HG02588 (cell line): ENCODE measurements at regions not wholly inside any gene's neighbourhood (a gene's known extent, or its start where the extent isn't known, plus 50 kb on each side); places are given as distances from the start of the nearest gene placed in this dataset.

ENCODE experiments used
- ATAC-seq: cut with Tn5 transposase; IDR thresholded peaks from one replicate; pipeline ENCODE4 v1.9.1; 2021; ENCODE audit warnings: mild to moderate bottlenecking, moderate library complexity; ENCODE audit not compliant: unreplicated experiment

DNA sequence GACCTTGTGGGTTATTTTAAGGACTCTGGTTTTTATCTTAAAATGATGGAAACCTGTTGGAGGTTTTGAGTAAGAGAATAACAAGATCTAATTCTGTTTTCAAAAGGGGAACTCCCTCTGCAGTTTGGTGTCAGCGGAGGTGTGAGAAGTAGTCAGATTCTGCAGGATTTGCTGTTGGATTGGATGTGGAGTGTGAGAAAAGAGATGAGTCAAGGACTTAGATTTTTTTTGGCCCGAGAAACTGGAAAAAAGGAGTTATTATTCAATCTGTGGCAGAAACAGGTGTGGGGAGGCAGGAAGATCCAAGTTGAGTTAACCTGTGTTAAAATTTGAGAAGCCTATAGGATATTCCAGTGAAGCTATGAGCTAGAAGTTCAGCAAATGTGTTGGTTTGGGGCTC lies 337.2 kb upstream of the FANCL start:
- no peak for ATAC-seq

GRCh38 chr2:58574873-58575272 lies 333.7 kb upstream of the FANCL start:
- no peak for ATAC-seq

DNA sequence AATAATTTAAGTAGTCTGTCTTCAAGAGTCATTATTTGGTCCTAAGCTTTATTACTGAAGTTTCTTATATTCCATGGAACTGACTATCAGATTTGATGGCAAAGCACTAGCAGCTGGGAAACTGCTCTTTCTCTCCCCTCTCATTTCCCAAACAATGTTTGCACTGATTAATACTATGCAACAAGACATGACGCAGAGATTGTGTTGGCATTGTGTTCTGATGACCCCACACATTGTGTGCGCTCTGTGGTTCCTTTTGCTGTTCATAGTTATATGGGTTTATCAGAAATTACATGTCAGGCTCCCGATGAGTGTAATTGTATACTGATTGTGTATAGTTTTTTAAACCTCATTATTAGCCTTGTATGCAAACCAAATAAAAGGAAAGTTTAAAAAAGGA lies 331.6 kb upstream of the FANCL start:
- ATAC-seq: no peak

DNA sequence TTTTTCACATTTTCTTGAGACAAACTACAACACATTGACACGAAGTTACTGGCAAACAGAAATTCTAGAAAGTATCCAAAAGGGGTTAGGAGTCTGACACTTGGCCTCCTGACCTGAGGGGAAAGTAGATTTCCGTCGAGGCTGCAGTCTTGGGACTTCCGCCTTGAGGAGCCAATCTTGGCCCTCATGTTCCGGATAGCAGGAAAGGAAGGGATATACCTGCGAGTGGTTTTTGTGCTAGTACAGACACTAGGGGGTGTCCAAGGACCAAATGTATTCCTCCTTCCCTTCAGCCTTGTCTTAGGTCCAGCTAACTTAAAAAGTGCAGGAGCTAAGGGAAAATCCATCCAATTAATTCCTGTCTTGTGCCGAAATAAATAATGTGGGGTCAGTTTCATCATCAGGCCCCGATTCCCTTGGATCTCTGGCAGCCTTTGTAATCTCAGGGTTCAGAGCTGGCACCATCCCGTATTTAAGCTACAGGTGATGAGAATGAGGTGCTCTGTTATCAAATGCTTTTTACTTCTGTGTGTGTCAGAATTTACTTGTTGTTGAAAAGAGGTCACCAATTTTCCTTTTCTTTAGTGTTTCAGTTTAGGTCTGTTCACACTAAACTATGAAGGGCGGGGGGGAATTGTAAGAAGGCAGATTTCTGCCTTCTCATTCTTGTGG lies 330.2 kb upstream of the FANCL start:
- peak; percentile 77 for ATAC-seq

- no peak for ATAC-seq
Observed at GRCh38 chr2:58569475-58570185, 328.5 kb upstream of the FANCL start.

DNA sequence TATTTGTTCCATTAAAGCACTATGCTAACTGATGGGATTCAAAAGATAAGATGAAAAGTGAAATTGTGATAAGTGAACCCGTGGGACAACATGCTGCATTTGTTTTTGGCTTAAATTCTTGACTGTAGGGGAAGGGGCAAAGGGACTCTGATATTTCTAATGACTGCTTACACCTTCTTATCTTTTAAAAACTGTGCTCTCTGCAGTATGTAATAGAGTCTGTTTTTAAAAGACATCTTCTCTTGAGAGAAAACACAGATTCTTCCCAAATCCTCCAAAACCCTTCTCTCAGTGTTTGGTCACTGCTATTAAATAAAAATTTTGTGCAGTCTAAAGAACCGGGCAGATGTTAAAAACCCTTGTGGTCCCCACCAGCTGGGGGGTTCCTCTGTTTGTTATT lies 327.8 kb upstream of the FANCL start:
- no peak for ATAC-seq

DNA sequence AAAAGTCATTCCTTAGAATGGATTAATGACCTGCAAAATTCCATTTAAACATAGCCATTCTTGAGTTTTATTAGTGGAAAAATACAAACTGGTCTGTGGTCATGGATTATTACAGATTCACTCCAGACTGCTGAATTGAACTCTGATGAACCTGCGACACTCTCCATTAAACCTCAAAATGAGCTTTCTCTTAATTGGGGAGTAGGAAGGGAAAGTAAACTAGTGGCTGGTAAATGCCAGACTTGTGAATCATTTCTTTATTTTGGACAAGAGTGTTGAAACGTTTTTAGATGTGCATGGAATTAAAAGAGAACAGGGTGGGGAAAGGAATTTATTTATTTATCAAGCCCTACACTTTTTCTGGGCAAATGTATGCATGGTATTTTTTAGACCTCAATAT lies 321.2 kb upstream of the FANCL start:
- ATAC-seq: no peak

- no peak for ATAC-seq
Observed at GRCh38 chr2:58560531-58560930, 319.4 kb upstream of the FANCL start.

- ATAC-seq: no peak
Observed at GRCh38 chr2:58558881-58559280, 317.8 kb upstream of the FANCL start.

- no peak for ATAC-seq
Observed at GRCh38 chr2:58557176-58557575, 316.1 kb upstream of the FANCL start.

GRCh38 chr2:58553937-58554336 lies 312.8 kb upstream of the FANCL start:
- ATAC-seq: no peak

DNA sequence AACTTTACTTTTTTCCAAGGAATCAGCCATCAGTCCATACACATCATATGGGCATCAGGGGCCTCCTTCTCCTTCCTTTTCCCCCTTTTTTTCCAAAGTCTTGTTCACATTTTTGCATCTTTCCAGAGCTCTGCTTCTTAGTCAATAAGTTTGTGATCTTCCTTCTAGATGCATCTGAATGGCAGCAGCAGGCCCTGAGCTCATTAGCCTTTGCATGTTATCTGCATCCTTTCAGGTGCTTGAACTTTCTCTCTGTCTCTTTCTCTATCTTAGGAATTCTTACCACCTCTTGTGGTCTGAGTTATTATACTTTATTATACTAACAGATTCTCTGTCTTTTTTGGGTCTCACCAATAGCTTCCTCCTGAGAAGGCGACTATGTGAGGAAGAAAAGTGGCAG lies 312.4 kb upstream of the FANCL start:
- ATAC-seq: no peak

- no peak for ATAC-seq
Observed at GRCh38 chr2:58545300-58546280, 304.5 kb upstream of the FANCL start.

DNA sequence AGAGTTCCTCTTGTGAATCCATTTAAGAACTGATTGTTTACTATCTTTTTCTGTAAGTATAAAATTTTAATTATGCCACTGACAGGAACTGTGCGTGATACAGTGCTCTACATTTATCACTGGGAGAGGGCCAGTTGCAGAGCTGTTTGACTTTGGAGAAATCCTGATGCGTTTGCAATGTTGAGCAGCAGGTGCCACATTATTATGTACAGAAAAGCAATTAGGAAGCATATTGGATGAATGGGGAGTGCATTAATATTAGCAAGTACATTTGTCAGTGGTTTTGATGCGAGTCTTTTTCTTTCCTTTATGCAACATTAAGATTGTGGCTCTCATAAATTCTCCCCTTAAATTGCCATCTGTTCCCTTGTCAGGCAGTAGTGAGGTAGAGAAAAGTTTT lies 302.3 kb upstream of the FANCL start:
- no peak for ATAC-seq

DNA sequence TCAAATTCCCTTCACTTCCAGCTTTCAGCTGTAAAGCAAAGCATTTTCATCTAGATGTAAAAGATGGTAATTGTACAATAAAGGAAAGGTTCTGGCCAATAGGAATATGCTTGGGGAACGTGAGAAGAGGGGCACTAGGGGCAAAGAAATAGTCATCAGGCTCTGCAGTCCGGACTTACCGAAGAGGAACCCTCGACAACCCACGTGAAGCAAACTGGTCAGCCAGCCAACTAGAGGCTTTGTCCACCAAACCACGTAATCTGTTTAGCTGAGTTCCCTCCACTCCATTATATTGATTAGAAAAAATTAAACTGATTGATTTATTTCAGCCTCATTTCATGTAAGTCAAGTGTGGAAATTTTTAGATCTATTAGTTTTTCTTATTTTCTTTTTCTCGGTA lies 300.4 kb upstream of the FANCL start:
- no peak for ATAC-seq

GRCh38 chr2:58540681-58541080 lies 299.6 kb upstream of the FANCL start:
- no peak for ATAC-seq

GRCh38 chr2:58539973-58540372 lies 298.8 kb upstream of the FANCL start:
- ATAC-seq: no peak

GRCh38 chr2:58535990-58536389 lies 294.9 kb upstream of the FANCL start:
- no peak for ATAC-seq

GRCh38 chr2:58535182-58535581 lies 294.1 kb upstream of the FANCL start:
- ATAC-seq: no peak

DNA sequence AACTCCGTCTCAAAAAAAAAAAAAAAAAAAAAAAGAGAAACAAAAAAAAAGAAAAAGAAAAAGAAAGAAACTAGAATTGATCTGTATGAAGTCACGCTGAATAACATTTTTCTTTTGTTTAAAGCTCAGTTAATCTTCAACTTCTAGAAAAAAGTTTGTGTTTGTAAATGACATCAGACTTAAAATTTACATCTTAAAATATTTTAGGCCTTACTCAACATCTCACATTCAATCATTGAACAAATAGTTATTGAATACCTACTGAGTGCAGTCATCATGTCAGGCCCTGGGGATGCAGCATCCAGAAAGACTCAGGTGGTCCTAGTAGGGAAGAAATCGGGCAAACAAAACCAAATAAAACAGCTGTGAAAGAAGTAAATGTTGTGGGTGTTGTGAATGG lies 292.3 kb upstream of the FANCL start:
- no peak for ATAC-seq

- ATAC-seq: no peak
Observed at GRCh38 chr2:58532641-58533040, 291.5 kb upstream of the FANCL start.

DNA sequence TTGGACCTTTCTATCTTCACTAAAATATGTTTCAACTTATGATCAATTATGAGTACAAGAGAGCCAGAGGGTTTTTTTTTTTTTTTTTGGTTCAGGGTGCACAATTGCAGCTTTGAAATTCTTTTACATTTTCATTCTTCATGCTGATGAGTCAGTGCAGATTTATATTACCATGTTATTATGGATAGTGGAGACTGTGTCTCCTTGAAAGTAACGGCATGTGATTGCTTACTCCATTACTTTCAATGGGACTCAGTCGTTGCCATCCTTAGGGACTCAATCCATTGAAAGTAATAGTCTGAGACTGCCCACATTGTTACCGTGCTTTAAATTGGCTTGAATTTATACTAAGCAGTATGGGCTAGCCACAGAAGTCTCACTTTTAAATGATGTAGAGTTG lies 286.5 kb upstream of the FANCL start:
- no peak for ATAC-seq
